GM12878 (cell line): ENCODE measurements at regions not wholly inside any gene's neighbourhood (a gene's known extent, or its start where the extent isn't known, plus 50 kb on each side); places are given as distances from the start of the nearest gene placed in this dataset.

Experiments used
- ATAC-seq: fragments of 200-7000 bp; cut with Tn5 transposase; 3 replicates; pipeline ENCODE4 v1.9.1; 2020; ENCODE audit warnings: mild to moderate bottlenecking, moderate library complexity
- BruUV-seq: library from RNA; stranded (reverse); fragments of 400-500 nt; replicated peaks from 2 replicates; lab custom pipeline; 2021; lab: Mats Ljungman, UMichigan
- CTCF ChIA-PET: fragments of 300-600 bp; sonication (Branson Sonifier 250); formaldehyde crosslinking; extraction: SDS; loops from one replicate; lab custom pipeline; 2021; ENCODE audit warnings: inconsistent platforms; lab: Yijun Ruan, JAX
- POLR2A ChIA-PET: fragments of 350-600 bp; formaldehyde crosslinking; extraction: SDS; loops from one replicate; lab custom pipeline; 2021; ENCODE audit warnings: inconsistent platforms; lab: Charles Lee
- RAD21 ChIA-PET: fragments of 300-600 bp; sonication (Branson Sonifier 250); formaldehyde crosslinking; loops from one replicate; lab custom pipeline; 2023; ENCODE audit warnings: antibody characterized with exemption; ENCODE audit not compliant: unreplicated experiment; lab: Charles Lee
- SMC1A ChIA-PET: fragments of 300-600 bp; sonication (Branson Sonifier 250); formaldehyde crosslinking; loops from one replicate; lab custom pipeline; 2023; ENCODE audit not compliant: unreplicated experiment, uncharacterized antibody; lab: Charles Lee
- DNase-seq: peaks from one replicate; pipeline ENCODE4 v3.0.0-alpha.2; 2011; ENCODE audit warnings: low read depth, low spot score
- FAIRE-seq: peaks from 3 replicates; lab custom pipeline; 2011; peaks lifted over from hg19 to GRCh38; lab: Jason Lieb, UNC
- H2AFZ ChIP-seq: 2 replicates; pipeline ENCODE4 v1.6.0; 2011; ENCODE audit warnings: low read depth, low read length, control low read depth; ENCODE audit not compliant: control insufficient read depth
- H3K27ac ChIP-seq: 2 replicates; pipeline ENCODE4 v1.5.1; 2011; ENCODE audit warnings: control low read depth; ENCODE audit not compliant: control insufficient read depth, insufficient read depth
- H3K27me3 ChIP-seq, 2 experiments: replicated peaks in 1 of 2; 2 replicates each; pipeline versions ENCODE4 v1.6.0 to v1.6.1; 2011; ENCODE audit warnings: low read length in 1 of 2; ENCODE audit not compliant: control insufficient read depth in 2 of 2, insufficient read depth in 2 of 2
- H3K36me3 ChIP-seq, 2 experiments: 2 replicates each; pipeline ENCODE4 v1.5.1; 2011; ENCODE audit warnings: low read length in 1 of 2; ENCODE audit not compliant: control insufficient read depth in 2 of 2, insufficient read depth in 2 of 2
- H3K4me1 ChIP-seq: 2 replicates; pipeline ENCODE4 v1.6.1; 2011; ENCODE audit warnings: mild to moderate bottlenecking, low read length, moderate library complexity, mixed read lengths; ENCODE audit not compliant: control insufficient read depth, insufficient read depth
- H3K4me2 ChIP-seq: 2 replicates; pipeline ENCODE4 v1.6.0; 2011; ENCODE audit warnings: control low read depth; ENCODE audit not compliant: control insufficient read depth, insufficient read depth
- H3K4me3 ChIP-seq: fragments of 200-600 bp; sonication (generic); 2 replicates; pipeline ENCODE4 v1.5.1; 2016
- H3K79me2 ChIP-seq: 2 replicates; pipeline ENCODE4 v1.6.0; 2011; ENCODE audit warnings: low read length; ENCODE audit not compliant: control insufficient read depth, insufficient read depth
- H3K9ac ChIP-seq: 2 replicates; pipeline ENCODE4 v1.8.0; 2011; ENCODE audit warnings: low read length, control low read depth, mixed read lengths; ENCODE audit not compliant: control insufficient read depth, insufficient read depth
- H3K9me3 ChIP-seq: replicated peaks from 3 replicates; pipeline ENCODE4 v1.5.1; 2011; ENCODE audit warnings: mild to moderate bottlenecking, low read length; ENCODE audit not compliant: control insufficient read depth, insufficient read depth
- H4K20me1 ChIP-seq: 2 replicates; pipeline ENCODE4 v1.6.0; 2011; ENCODE audit not compliant: control insufficient read depth, insufficient read depth
- CBX3 ChIP-seq: fragments of 200-600 bp; sonication (generic); IDR thresholded peaks from 2 replicates; pipeline ENCODE4 v1.6.1; 2016; ENCODE audit warnings: low read depth, borderline replicate concordance
- CEBPB ChIP-seq, 2 experiments: fragments of 150-350 bp in 1 of 2; IDR thresholded peaks; 2 replicates each; pipeline ENCODE4 v1.6.1; 2012 to 2014; ENCODE audit warnings: low read depth in 2 of 2, low read length in 2 of 2, borderline replicate concordance in 1 of 2, inconsistent platforms in 1 of 2
- EZH2 ChIP-seq: IDR thresholded peaks from 2 replicates; pipeline ENCODE4 v1.6.1; 2012; ENCODE audit warnings: low read depth, mild to moderate bottlenecking, control low read depth, inconsistent platforms, low read length, borderline replicate concordance; ENCODE audit not compliant: control insufficient read depth
- HDAC6 ChIP-seq: fragments of 200-600 bp; sonication (generic); IDR thresholded peaks from one replicate; pipeline ENCODE4 v1.8.0; 2017; ENCODE audit warnings: antibody characterized with exemption; ENCODE audit not compliant: unreplicated experiment
- HDGF ChIP-seq: fragments of 450-650 bp; IDR thresholded peaks from 2 replicates; pipeline ENCODE4 v1.6.1; 2016; ENCODE audit warnings: antibody characterized with exemption
- IKZF1 ChIP-seq: fragments of 450-650 bp; conservative IDR thresholded peaks from 2 replicates; pipeline ENCODE4 v1.6.1; 2017; ENCODE audit warnings: antibody characterized with exemption, mild to moderate bottlenecking
- IRF4 ChIP-seq: IDR thresholded peaks from 2 replicates; pipeline ENCODE4 v1.6.1; 2011; ENCODE audit warnings: low read depth, low read length
- IRF5 ChIP-seq: fragments of 450-650 bp; IDR thresholded peaks from 2 replicates; pipeline ENCODE4 v1.6.1; 2017; ENCODE audit warnings: borderline replicate concordance
- LARP7 ChIP-seq: fragments of 450-650 bp; IDR thresholded peaks from 2 replicates; pipeline ENCODE4 v1.6.1; 2017; ENCODE audit warnings: mild to moderate bottlenecking
- PBX3 ChIP-seq: IDR thresholded peaks from 2 replicates; pipeline ENCODE4 v1.6.1; 2011; ENCODE audit warnings: mild to moderate bottlenecking, low read depth, low read length, moderate library complexity; ENCODE audit not compliant: insufficient replicate concordance
- PML ChIP-seq: IDR thresholded peaks from 2 replicates; pipeline ENCODE4 v1.6.1; 2012; ENCODE audit warnings: low read length, inconsistent platforms
- POLR2AphosphoS5 ChIP-seq: IDR thresholded peaks from 2 replicates; pipeline ENCODE4 v1.6.1; 2011; ENCODE audit warnings: mild to moderate bottlenecking, low read length, inconsistent platforms
- TARDBP ChIP-seq: IDR thresholded peaks from 2 replicates; pipeline ENCODE4 v1.6.1; 2016; ENCODE audit warnings: borderline replicate concordance
- TCF12 ChIP-seq: IDR thresholded peaks from 2 replicates; pipeline ENCODE4 v1.6.1; 2011; ENCODE audit warnings: low read depth, mild to moderate bottlenecking, low read length
- YBX1 ChIP-seq: fragments of 450-650 bp; IDR thresholded peaks from 2 replicates; pipeline ENCODE4 v1.6.1; 2016; ENCODE audit warnings: antibody characterized with exemption
- ZNF207 ChIP-seq: fragments of 450-650 bp; IDR thresholded peaks from 2 replicates; pipeline ENCODE4 v1.6.1; 2014; ENCODE audit warnings: antibody characterized with exemption, mild to moderate bottlenecking, borderline replicate concordance
- ZNF384 ChIP-seq: IDR thresholded peaks from 2 replicates; pipeline ENCODE4 v1.6.1; 2012; ENCODE audit warnings: low read depth, mild to moderate bottlenecking, low read length, improper control_type of control experiment, borderline replicate concordance
- WGBS: methylation state at CpG from one replicate; pipeline ENCODE4 v1.1.6; 2016; ENCODE audit warnings: low lambda C conversion rate; ENCODE audit not compliant: insufficient replicate concordance, insufficient coverage; ENCODE audit errors: missing lambda C conversion rate; 5-methylcytosine and 5-hydroxymethylcytosine counted together
- in situ Hi-C: fragments of 300-500 bp; cut with MboI; formaldehyde crosslinking; loops from 9 replicates; pipeline ENCODE4 v1.14.3; 2018; ENCODE audit warnings: mixed read lengths
- intact Hi-C: fragments of 100-400 bp; cut with micrococcal nuclease; formaldehyde crosslinking; loops from one replicate; pipeline ENCODE4 v1.14.2; 2022; ENCODE audit not compliant: unreplicated experiment
- TF ChIP-seq, protein P1 (sequence below): fragments of 450-650 bp; IDR thresholded peaks from 2 replicates; pipeline ENCODE4 v1.6.1; 2017; ENCODE audit warnings: low read depth, mild to moderate bottlenecking, moderate library complexity
- TF ChIP-seq, protein P2 (sequence below): IDR thresholded peaks from 2 replicates; pipeline ENCODE4 v1.6.1; 2012; ENCODE audit warnings: low read depth, low read length, improper control_type of control experiment

- ChIA-PET SMC1A (no interaction called here), RAD21 (no interaction called here), CTCF (no interaction called here), POLR2A (no interaction called here)
- Histone ChIP-seq H3K4me3 (no peak overlapping the region), H3K79me2 (no peaks in the 10 kb centered on the region), H4K20me1 (no peaks in the 10 kb centered on the region), H3K27me3 (no peaks in the 10 kb centered on the region), H3K36me3 (no peaks in the 10 kb centered on the region), H3K27ac (no peak overlapping the region), H3K4me1 (no peaks in the 10 kb centered on the region), H2AFZ (no peak overlapping the region), H3K9me3 (no peaks in the 10 kb centered on the region), H3K9ac (no peak overlapping the region), H3K4me2 (no peak overlapping the region)
- intact Hi-C loops = no loop called here
- DNase-seq = no peak
- BruUV-seq = no TSS peak
- no peak for FAIRE-seq
- WGBS = 25% methylated on average over 4 of the region's 4 CpGs
- ATAC-seq = no peak
- in situ Hi-C loops = no loop called here
- no peak for TF ChIP-seq YBX1
- no peak for TF ChIP-seq PML
- TF ChIP-seq PBX3 = no peak
- no peak for TF ChIP-seq LARP7
- TF ChIP-seq, protein P1, sequence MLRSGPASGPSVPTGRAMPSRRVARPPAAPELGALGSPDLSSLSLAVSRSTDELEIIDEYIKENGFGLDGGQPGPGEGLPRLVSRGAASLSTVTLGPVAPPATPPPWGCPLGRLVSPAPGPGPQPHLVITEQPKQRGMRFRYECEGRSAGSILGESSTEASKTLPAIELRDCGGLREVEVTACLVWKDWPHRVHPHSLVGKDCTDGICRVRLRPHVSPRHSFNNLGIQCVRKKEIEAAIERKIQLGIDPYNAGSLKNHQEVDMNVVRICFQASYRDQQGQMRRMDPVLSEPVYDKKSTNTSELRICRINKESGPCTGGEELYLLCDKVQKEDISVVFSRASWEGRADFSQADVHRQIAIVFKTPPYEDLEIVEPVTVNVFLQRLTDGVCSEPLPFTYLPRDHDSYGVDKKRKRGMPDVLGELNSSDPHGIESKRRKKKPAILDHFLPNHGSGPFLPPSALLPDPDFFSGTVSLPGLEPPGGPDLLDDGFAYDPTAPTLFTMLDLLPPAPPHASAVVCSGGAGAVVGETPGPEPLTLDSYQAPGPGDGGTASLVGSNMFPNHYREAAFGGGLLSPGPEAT = no peak
- TF ChIP-seq IRF5 = no peak
- no peak for TF ChIP-seq HDAC6
- TF ChIP-seq TARDBP = no peak
- no peak for TF ChIP-seq ZNF207
- no peak for TF ChIP-seq CBX3
- no peak for TF ChIP-seq IKZF1
- no peak for TF ChIP-seq POLR2AphosphoS5
- no peak for TF ChIP-seq EZH2
- TF ChIP-seq TCF12 = no peak
- no peak for TF ChIP-seq IRF4
- no peak for TF ChIP-seq HDGF
- TF ChIP-seq, protein P2, sequence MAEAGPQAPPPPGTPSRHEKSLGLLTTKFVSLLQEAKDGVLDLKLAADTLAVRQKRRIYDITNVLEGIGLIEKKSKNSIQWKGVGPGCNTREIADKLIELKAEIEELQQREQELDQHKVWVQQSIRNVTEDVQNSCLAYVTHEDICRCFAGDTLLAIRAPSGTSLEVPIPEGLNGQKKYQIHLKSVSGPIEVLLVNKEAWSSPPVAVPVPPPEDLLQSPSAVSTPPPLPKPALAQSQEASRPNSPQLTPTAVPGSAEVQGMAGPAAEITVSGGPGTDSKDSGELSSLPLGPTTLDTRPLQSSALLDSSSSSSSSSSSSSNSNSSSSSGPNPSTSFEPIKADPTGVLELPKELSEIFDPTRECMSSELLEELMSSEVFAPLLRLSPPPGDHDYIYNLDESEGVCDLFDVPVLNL = no peak
- no peak for TF ChIP-seq ZNF384
- TF ChIP-seq CEBPB (IDR thresholded peaks at IDR 0.05; ENCODE audit: borderline replicate concordance in 1 of 2, low read depth in 2 of 2, low read length in 2 of 2) = no peak
Observed at GRCh38 chr6:50467931-50468330, 245.4 kb upstream of the TFAP2D start.
